ENCODE measurements at regions not wholly inside any gene's neighbourhood (a gene's known extent, or its start where the extent isn't known, plus 50 kb on each side); places are given as distances from the start of the nearest gene placed in this dataset.

DNA sequence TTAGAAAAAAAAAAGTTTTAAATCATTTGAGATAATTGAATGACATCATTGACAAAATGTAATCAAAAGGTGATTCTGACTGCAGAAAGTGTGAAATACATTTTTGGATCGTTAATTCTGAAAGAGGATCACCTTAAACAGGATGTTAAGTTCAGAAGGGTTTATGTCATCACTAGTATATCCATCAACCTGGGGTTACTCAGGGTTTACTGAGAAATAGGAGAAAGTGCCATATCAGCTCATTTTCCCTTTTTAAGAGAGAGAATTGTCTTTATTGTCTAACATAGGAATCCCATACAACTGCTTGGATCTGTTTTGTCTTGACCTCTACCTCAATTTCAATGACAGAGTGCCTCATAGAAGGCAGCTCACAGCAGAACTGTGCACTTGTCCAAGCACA, 466.1 kb upstream of the LINC00305 start:
- TF ChIP-seq EZH2 (IDR thresholded peaks at IDR 0.05; ENCODE audit: insufficient read depth, poor library complexity, severe bottlenecking), result no peak
- no peak for TF ChIP-seq EZH2phosphoT487 (IDR thresholded peaks at IDR 0.05; ENCODE audit: insufficient read depth, low read depth)

Measured in GM23248 (cell line).